ENCODE measurements at regions not wholly inside any gene's neighbourhood (a gene's known extent, or its start where the extent isn't known, plus 50 kb on each side); places are given as distances from the start of the nearest gene placed in this dataset.
A peak's percentile ranks its signal among the peaks of the same experiment; 100 is the strongest.

- no peak for TF ChIP-seq REST (IDR thresholded peaks at IDR 0.05; ENCODE audit: borderline replicate concordance)
- no peak for TF ChIP-seq MXI1 (conservative IDR thresholded peaks at IDR 0.05; ENCODE audit: poor library complexity, severe bottlenecking)
- no peak for TF ChIP-seq CTCF (IDR thresholded peaks at IDR 0.05; ENCODE audit: poor library complexity, severe bottlenecking)
- no peak for TF ChIP-seq EZH2 (IDR thresholded peaks at IDR 0.05; ENCODE audit: borderline replicate concordance, insufficient read depth, low read length, poor library complexity, severe bottlenecking)
- TF ChIP-seq POLR2AphosphoS5 (IDR thresholded peaks at IDR 0.05), result peak; percentile 24
- no peak for TF ChIP-seq EP300 (conservative IDR thresholded peaks at IDR 0.05; ENCODE audit: poor library complexity, severe bottlenecking)
- no peak for TF ChIP-seq RAD21 (conservative IDR thresholded peaks at IDR 0.05)
These were observed 149.8 kb upstream of the SFSWAP start for GRCh38 chr12:131561051-131561450.

Measured in neural cell (in vitro differentiated cells).